ENCODE measurements at regions not wholly inside any gene's neighbourhood (a gene's known extent, or its start where the extent isn't known, plus 50 kb on each side); places are given as distances from the start of the nearest gene placed in this dataset.

GRCh38 chr14:50051706-50052105 is 64.7 kb downstream of the VCPKMT start:
- TF ChIP-seq CTCF (IDR thresholded peaks at IDR 0.05) (no peak), POLR2A (IDR thresholded peaks at IDR 0.05) (no peak)

Measured in lower leg skin (tissue), 3 donors.